ENCODE measurements at regions not wholly inside any gene's neighbourhood (a gene's known extent, or its start where the extent isn't known, plus 50 kb on each side); places are given as distances from the start of the nearest gene placed in this dataset.
"Not testable (repeated sequence)": the region's sequence is repeated elsewhere in the genome, so short reads cannot be mapped to it uniquely, and the experiment has no call there.

- DNase-seq (ENCODE audit: low spot score), result no peak
These were observed 96.2 kb upstream of the CPM start for GRCh38 chr12:69028941-69029729.

- DNase-seq (ENCODE audit: low spot score), result no peak
These were observed 97.3 kb upstream of the CPM start for GRCh38 chr12:69030321-69030720.

DNA sequence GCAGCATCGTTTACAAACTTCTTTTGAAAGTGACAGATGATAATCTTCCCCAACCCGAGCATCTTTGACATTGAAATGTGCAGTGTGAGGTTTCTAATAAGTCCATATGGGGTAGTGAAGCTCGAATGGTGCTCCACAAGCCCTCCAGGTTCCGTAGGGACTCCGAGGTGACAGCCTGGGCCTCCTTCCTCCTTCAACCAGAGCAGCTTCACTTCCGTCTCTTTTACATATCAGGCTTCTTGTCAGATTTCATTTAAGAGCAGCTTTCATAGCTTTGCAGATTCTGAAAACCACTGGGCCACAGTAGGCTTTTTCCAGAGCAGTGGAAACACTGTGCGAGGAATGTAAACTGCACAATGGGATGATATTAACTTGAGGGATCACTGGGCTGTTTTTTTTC, 103.6 kb upstream of the CPM start:
- DNase-seq (ENCODE audit: low spot score), result no peak

GRCh38 chr12:69036999-69037398, 104.0 kb upstream of the CPM start:
- no peak for DNase-seq (ENCODE audit: low spot score)

- DNase-seq (ENCODE audit: low spot score), result no peak
These were observed 106.9 kb upstream of the CPM start for GRCh38 chr12:69039911-69040310.

- DNase-seq (ENCODE audit: low spot score), result no peak
These were observed 109.6 kb upstream of the CPM start for GRCh38 chr12:69042557-69042956.

GRCh38 chr12:69042970-69043369, 110.0 kb upstream of the CPM start:
- no peak for DNase-seq (ENCODE audit: low spot score)

GRCh38 chr12:69044887-69045286, 111.9 kb upstream of the CPM start:
- no peak for DNase-seq (ENCODE audit: low spot score)

GRCh38 chr12:69045430-69045829, 112.5 kb upstream of the CPM start:
- no peak for DNase-seq (ENCODE audit: low spot score)

DNA sequence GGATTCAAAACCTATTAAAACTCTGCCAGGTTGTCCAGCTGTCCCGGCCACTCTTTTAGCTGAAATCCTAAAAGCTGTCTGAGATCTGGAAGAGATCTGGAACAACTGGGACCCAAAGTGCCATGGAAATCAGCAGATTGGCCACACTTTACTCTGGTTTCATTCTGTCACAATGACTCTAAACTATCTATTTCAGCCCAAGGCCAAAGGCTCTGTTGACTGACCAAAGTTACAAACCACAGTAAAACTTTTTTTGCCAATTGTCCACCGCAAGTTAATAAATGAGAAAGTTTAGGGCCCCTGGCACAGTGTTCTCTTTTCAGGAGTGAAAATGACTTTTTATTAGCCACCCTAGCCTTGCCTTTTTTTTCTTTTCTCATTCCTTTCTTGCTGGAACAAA, 113.4 kb upstream of the CPM start:
- DNase-seq (ENCODE audit: low spot score), result no peak

GRCh38 chr12:69046920-69047319, 113.9 kb upstream of the CPM start:
- DNase-seq (ENCODE audit: low spot score), result no peak

GRCh38 chr12:69047990-69048389, 115.0 kb upstream of the CPM start:
- no peak for DNase-seq (ENCODE audit: low spot score)

DNA sequence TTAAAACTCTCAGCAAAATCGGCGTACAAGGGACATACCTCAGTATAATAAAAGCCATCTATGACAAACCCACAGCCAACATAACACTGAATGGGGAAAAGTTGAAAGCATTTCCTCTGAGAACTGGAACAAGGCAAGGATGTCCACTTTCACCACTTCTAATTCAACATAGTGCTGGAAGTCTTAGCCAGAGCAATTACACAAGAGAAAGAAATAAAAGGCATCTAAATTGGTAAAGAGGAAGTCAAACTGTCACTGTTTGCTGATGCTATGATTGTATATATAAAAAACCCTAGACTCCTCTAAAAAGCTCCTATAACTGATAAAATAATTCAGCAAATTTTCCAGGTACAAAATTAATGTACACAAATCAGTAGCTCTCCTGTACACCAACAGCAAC, 116.9 kb upstream of the CPM start:
- DNase-seq (ENCODE audit: low spot score), result not testable (repeated sequence)

- no peak for DNase-seq (ENCODE audit: low spot score)
These were observed 119.8 kb upstream of the CPM start for GRCh38 chr12:69052613-69053408.

GRCh38 chr12:69054343-69055056, 121.5 kb upstream of the CPM start:
- no peak for DNase-seq (ENCODE audit: low spot score)

GRCh38 chr12:69055280-69055679, 122.3 kb upstream of the CPM start:
- no peak for DNase-seq (ENCODE audit: low spot score)

DNA sequence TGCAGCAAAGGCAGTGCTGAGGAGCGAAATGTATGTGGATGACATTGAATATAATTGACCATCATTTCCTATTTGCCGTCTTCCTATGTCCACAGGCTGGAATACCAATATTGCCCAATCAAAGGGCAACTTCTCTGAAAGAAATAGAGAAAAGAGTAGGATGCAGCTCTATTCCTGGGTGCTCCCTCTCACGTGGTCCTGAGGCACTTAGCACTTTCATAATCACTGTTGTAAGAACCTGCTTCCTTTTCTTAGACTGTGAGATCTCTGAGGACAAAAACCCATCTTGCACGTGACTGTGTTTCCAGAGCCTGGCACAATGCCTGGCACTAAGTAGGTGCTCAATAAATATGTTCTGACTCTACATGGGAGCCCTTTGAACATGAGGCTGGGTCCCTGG, 122.7 kb upstream of the CPM start:
- DNase-seq (ENCODE audit: low spot score), result no peak

- DNase-seq (ENCODE audit: low spot score), result no peak
These were observed 124.0 kb upstream of the CPM start for GRCh38 chr12:69056743-69057515.

- DNase-seq (ENCODE audit: low spot score), result no peak
These were observed 124.8 kb upstream of the CPM start for GRCh38 chr12:69057742-69058141.

DNA sequence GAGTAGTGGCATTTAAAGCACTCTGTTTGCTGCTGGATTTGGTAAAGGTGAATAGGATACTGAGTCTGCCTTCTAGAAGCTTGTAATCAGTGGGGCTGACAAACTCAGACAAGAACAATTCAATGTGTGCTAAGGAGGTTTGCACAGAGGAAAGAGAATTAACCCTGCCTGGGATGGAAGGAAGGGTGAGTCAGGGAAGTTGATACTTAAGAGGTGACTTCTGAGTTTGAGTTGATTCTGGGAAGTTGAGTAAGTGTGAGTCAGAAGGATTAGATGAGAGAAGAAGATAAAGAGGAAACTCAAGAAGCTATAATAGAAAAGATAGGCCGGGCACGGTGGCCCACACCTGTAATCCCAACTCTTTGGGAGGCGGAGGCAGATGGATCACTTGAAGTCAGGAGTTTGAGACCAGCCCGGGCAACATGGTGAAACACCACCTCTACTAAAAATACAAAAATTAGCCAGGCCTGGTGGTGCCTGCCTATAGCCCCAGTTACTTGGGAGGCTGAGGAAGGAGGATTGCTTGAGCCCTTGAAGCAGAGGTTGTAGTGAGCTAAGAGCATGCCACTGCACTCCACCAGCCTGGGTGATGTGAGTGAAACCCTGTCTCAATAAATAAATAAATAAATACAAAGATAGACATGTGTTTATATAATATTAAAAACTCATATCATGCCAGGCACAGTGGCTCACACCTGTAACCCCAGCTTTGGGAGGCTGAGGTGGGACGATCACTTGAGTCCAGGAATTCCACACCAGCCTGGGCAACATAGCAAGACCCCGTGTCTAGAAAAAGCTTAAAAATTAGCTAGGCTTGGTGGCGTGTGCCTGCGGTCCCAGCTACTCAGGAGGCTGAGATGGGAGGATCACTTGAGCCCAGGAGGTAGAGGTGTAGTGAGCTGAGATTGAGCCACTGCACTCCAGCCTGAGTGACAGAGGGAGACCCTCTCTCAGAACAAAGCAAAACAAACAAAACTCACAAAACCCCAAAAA, 126.8 kb upstream of the CPM start:
- no peak for DNase-seq (ENCODE audit: low spot score)

- DNase-seq (ENCODE audit: low spot score), result no peak
These were observed 128.6 kb upstream of the CPM start for GRCh38 chr12:69061574-69061973.

All from globus pallidus (tissue), 1 donor.